Ascending aorta (tissue), 2 donors: ENCODE measurements at regions not wholly inside any gene's neighbourhood (a gene's known extent, or its start where the extent isn't known, plus 50 kb on each side); places are given as distances from the start of the nearest gene placed in this dataset.

Source experiments
- DNase-seq, 2 donors: peaks; one replicate each; pipeline ENCODE4 v3.0.0-alpha.2; 2019; ENCODE audit warnings: low spot score in 2 of 2
- H3K27ac ChIP-seq, 2 donors: fragments of 200-600 bp; sonication (generic); one replicate each; pipeline ENCODE4 v1.5.1; 2016 to 2017; ENCODE audit warnings: mild to moderate bottlenecking in 1 of 2
- H3K27me3 ChIP-seq: fragments of 200-600 bp; sonication (generic); one replicate; pipeline ENCODE4 v1.5.1; 2017
- H3K36me3 ChIP-seq, 2 donors: fragments of 200-600 bp; sonication (generic); one replicate each; pipeline ENCODE4 v1.5.1; 2016
- H3K4me1 ChIP-seq, 2 donors: fragments of 200-600 bp; sonication (generic); one replicate each; pipeline ENCODE4 v1.5.1; 2016 to 2017; ENCODE audit warnings: mild to moderate bottlenecking in 1 of 2
- H3K4me3 ChIP-seq, 2 donors: fragments of 200-600 bp; sonication (generic); one replicate each; pipeline ENCODE4 v1.5.1; 2016 to 2017; ENCODE audit warnings: mild to moderate bottlenecking in 1 of 2
- H3K9me3 ChIP-seq, 2 donors: fragments of 200-600 bp; sonication (generic); one replicate each; pipeline ENCODE4 v1.5.1; 2016
- intact Hi-C: fragments of 100-400 bp; cut with DNase I; formaldehyde crosslinking; loops from one replicate; pipeline ENCODE4 v1.15.1; 2023
- TF ChIP-seq, protein P1 (sequence below), 3 experiments: fragments of 200-600 bp in 2 of 3; fragments of 450-650 bp in 1 of 3; sonication (generic) in 2 of 3; IDR thresholded peaks; one replicate each; pipeline ENCODE4 v1.5.1; 2016 to 2019; ENCODE audit warnings: antibody characterized with exemption in 3 of 3, mild to moderate bottlenecking in 1 of 3, moderate library complexity in 1 of 3

DNA sequence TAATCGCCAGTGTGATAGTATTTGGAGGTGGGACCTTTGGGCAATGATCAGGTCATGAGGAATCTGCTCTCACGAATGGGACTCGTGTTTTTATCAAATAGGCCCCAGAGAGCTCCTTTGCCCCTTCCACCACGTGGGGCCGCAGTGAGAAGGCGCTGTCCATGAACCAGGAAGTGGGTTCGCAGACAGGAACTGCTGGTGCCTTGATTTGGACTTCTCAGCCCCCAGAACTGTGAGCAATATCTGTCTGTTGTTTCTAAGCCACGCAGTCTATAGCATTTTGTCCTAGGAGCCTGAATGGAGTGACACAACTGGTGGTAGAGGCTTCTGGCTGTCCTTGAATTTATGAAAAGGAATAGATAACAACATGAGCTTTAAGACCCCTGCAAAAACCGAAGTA lies 111.2 kb upstream of the HDAC4 start:
- TF ChIP-seq, protein P1, sequence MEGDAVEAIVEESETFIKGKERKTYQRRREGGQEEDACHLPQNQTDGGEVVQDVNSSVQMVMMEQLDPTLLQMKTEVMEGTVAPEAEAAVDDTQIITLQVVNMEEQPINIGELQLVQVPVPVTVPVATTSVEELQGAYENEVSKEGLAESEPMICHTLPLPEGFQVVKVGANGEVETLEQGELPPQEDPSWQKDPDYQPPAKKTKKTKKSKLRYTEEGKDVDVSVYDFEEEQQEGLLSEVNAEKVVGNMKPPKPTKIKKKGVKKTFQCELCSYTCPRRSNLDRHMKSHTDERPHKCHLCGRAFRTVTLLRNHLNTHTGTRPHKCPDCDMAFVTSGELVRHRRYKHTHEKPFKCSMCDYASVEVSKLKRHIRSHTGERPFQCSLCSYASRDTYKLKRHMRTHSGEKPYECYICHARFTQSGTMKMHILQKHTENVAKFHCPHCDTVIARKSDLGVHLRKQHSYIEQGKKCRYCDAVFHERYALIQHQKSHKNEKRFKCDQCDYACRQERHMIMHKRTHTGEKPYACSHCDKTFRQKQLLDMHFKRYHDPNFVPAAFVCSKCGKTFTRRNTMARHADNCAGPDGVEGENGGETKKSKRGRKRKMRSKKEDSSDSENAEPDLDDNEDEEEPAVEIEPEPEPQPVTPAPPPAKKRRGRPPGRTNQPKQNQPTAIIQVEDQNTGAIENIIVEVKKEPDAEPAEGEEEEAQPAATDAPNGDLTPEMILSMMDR (IDR thresholded peaks at IDR 0.05) = no peak
- Histone ChIP-seq H3K4me1 (no peaks in the 10 kb centered on the region), H3K36me3 (no peaks in the 10 kb centered on the region), H3K4me3 (no peak overlapping the region), H3K27me3 (no peaks in the 10 kb centered on the region), H3K27ac (no peak overlapping the region), H3K9me3 (no peaks in the 10 kb centered on the region)
- intact Hi-C loops = no loop called here
- no peak for DNase-seq

DNA sequence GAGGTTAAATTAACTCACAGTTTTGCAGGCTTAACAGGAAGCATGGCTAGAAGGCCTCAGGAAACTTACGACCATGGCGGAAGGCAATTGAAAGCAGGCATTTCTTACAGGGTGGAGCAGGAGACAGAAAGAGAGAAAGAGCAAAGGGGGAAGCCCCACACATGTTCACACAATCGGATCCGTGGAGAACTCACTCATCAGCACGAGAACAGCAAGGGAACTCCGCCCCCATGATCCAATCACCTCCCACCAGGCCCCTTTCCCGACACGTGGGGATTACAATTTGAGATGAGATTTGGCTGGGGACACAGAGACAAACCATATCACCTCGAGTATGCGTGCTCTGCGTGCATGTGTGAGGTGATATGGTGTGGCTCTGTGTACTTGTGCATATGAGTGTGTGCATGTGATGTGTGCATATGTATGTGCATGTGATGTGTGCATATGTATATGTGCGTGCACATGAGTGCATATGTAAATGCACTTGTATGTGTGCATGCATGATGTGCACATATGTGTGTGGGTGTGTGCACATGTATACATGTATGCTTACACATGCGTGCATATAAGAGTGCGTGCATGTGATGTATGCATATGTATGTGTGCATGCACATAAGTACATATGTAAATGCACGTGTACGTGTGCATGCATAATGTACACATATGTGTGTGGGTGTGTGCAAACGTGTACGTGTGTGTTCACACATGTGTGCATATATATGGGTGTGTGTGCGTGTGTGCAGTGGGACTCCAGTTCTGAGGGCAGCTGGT lies 108.7 kb upstream of the HDAC4 start:
- Histone ChIP-seq H3K36me3 (no peaks in the 10 kb centered on the region), H3K27me3 (no peaks in the 10 kb centered on the region), H3K27ac (no peak overlapping the region), H3K4me1 (no peaks in the 10 kb centered on the region), H3K9me3 (no peaks in the 10 kb centered on the region), H3K4me3 (no peak overlapping the region)
- intact Hi-C loops = no loop called here
- TF ChIP-seq, protein P1 (IDR thresholded peaks at IDR 0.05) = no peak
- DNase-seq = no peak

DNA sequence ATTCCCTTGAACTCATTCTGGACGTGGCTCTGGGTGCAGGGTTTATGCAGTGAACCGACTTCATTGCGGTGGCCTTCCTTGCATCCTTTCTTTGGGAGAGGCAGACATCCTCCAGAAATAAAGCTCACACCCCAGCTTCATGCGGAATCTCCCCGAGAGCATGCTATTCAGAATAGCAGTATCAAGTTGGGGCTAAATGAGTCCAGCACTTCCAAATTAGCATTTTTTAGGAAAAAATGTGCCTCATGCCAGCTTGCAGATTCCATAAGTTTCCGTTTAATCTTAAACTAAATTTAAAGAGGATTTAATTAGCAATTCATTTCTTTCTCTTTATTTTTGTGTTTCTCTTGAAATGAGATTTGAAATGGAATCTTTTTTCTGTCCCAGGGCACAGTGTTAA lies 107.4 kb upstream of the HDAC4 start:
- intact Hi-C loops = no loop called here
- Histone ChIP-seq H3K9me3 (no peaks in the 10 kb centered on the region), H3K4me3 (no peak overlapping the region), H3K36me3 (no peaks in the 10 kb centered on the region), H3K4me1 (no peaks in the 10 kb centered on the region), H3K27ac (no peak overlapping the region), H3K27me3 (no peaks in the 10 kb centered on the region)
- DNase-seq = no peak
- TF ChIP-seq, protein P1 (IDR thresholded peaks at IDR 0.05) = no peak

DNA sequence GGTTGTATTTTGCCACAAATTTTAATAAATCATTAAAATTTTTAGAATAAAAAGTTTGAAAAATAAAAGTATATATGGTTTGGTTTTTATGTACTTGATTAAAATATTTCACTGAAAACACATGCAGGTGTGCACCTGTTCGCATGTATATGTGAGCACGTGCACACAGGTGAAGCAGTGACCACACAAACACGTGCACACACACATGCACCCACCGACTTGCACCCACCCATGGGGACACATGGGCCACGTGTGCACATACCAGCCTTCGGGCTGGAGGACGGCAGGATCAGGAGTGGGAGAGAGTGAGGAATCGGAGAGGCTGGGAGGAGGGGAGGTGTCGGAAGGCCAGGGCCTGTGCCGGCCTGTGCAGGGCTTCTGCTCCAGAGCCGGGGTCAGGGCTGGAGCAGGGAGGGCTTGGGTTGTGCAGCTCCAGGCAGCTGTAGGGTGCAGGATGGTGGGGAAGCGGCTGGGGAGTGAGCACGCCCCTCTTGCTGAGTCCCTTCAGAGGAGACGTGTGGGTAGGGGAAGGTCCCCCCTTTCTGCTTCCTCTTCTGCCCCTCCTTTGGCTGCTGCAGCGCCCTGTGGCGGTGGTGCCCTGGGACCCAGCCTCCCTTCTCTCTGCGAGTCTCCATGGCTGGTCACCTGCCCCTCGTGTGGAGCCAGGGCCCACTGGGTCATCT lies 106.9 kb upstream of the HDAC4 start:
- Histone ChIP-seq H3K27ac (no peak overlapping the region), H3K4me3 (no peak overlapping the region), H3K9me3 (no peaks in the 10 kb centered on the region), H3K27me3 (no peaks in the 10 kb centered on the region), H3K4me1 (no peaks in the 10 kb centered on the region), H3K36me3 (no peaks in the 10 kb centered on the region)
- intact Hi-C loops = no loop called here
- DNase-seq = no peak
- TF ChIP-seq, protein P1 (IDR thresholded peaks at IDR 0.05) = no peak

DNA sequence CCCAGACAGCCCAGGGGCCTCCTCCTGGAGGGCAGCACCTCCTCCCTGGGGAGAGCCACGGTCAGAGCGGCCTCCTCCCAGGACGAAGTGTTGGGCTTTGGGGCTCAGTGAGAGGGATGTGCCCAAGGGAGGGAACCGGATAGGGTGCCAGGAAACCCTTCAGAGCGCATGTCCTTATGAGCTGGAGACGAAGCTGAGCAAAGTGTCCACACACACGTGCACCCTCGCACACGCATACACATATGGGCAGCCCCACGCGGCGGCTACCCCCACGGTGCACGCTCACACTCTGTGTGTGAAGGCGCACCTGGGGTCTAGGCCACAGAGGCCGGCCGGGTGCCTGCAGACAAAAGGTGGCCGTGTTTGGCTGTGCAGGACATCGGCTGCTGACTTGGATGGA lies 106.1 kb upstream of the HDAC4 start:
- intact Hi-C loops = no loop called here
- no peak overlapping the region for H3K27ac ChIP-seq
- no peaks in the 10 kb centered on the region for H3K36me3 ChIP-seq
- H3K4me3 ChIP-seq = no peak overlapping the region
- no peaks in the 10 kb centered on the region for H3K9me3 ChIP-seq
- no peak for DNase-seq
- TF ChIP-seq, protein P1 (IDR thresholded peaks at IDR 0.05) = no peak
- no peaks in the 10 kb centered on the region for H3K27me3 ChIP-seq
- no peaks in the 10 kb centered on the region for H3K4me1 ChIP-seq
